Left forelimb (tissue), 1 donor: ENCODE measurements at regions not wholly inside any gene's neighbourhood (a gene's known extent, or its start where the extent isn't known, plus 50 kb on each side); places are given as distances from the start of the nearest gene placed in this dataset.

Experiments used
- DNase-seq: peaks from one replicate; pipeline ENCODE4 v3.0.0-alpha.2; 2018; ENCODE audit warnings: low spot score

DNA sequence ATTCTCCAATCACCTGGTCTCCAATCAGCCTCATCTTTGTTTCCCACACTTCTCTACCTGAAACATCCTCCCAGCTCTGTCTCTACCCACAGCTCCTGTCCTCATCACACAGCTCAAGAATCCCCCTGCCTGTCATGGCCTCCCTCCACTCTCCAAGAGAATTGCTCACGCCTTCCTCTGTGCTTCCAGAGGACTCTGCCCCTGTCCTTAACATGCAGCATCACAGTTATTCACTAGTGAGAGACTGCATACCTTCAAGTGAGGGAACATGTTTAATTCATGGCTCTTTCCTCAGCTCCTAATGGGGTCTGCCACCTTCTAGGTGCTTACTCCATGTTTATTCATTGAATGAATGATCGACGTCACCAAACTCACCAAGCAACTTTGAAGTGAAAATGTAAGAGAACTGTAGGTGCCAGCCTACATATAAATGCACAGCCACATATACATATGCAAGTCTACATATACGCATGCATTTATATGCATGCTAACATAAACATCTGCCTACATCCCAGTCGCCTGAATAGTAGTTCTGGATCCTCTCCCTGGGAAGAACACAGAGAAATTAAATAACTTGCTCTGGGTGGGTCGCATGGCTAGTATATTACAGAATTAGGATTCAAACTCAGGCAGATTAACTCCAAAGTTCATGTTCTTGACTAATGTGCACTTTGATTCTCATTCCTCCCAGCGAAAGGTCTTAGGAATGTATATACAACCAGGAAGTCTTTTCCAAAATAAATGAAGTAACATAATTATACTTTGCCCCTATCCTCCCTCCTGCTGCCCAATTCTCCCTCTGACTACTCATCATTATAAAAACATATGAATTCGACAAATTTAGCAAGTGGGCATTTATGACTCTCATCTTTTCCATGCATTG is 295.6 kb downstream of the MAFB start:
- DNase-seq, result no peak

DNA sequence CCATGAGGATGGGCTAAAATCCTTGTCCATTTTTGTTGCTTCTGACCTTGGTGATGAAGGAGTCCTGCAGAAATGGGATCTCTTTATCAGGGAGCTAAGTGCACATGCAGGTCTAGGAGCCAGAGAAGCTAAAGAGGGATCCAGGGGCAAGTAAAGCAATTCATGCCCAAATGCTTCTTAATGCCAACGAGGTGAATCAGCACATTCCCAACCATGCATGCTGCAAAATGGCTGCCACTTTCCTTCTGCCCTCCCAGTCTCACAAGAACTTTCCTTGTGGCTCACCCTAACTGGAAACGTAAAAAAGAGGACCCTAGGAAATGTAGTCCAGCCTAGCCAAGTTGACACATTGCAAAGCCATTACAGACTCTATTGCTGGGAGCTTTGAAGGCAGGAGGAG is 298.4 kb downstream of the MAFB start:
- DNase-seq, result no peak

DNA sequence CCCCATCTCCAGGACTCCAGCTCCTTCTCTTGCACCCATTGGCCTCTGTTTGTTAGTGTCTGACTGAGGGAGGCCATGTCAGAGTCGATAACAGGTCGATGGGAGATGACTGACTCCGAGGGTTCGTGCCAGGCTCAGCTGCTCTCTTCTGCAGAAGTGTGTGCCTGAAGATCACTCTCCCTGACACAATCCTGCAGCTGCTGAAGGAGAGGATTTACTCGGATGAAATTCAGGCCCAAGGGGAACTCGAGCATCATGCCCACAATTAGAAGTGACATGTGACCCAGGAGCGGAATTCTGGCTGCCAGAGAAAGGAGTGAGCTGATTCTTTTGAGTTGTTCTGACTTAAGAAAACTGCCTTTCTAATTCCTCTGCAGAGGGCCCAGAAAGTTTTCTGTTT is 318.2 kb downstream of the MAFB start:
- no peak for DNase-seq

DNA sequence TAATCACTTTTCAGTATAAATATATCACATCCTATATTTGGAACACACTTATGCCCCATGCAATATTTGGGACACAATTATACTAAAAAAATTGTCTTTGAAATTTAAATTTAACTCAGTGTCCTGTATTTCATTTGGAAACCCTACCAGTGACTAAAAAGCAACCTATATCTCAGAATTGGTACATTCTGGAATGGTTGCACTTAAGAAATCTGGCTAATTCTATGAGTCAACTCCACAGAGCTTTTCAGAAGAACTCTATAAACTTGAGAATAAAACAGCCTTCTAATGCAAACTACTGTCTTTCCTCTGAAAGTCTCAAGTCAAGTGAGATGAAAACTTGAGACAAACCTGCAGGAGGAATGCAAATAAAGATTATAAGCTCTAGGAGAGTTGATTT is 320.2 kb downstream of the MAFB start:
- DNase-seq, result no peak

DNA sequence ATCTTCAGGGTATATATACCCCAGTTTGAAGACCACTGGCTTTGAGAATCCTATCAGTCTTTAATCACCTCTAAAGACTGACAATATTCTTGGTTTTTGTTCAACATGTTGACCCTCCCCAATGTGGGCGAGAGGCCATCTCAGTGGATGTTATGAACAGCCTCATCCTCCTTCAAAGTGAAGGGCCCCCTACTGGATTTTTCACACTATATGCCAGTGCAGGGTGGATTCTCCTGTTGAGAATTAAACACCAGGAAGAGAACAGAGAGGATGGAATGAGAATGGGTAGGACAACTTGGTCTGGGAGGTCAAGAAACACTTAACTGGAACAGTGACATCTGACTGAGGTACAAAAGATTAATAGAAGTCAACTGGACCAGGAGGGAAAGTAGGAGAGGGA is 327.1 kb downstream of the MAFB start:
- DNase-seq, result no peak

DNA sequence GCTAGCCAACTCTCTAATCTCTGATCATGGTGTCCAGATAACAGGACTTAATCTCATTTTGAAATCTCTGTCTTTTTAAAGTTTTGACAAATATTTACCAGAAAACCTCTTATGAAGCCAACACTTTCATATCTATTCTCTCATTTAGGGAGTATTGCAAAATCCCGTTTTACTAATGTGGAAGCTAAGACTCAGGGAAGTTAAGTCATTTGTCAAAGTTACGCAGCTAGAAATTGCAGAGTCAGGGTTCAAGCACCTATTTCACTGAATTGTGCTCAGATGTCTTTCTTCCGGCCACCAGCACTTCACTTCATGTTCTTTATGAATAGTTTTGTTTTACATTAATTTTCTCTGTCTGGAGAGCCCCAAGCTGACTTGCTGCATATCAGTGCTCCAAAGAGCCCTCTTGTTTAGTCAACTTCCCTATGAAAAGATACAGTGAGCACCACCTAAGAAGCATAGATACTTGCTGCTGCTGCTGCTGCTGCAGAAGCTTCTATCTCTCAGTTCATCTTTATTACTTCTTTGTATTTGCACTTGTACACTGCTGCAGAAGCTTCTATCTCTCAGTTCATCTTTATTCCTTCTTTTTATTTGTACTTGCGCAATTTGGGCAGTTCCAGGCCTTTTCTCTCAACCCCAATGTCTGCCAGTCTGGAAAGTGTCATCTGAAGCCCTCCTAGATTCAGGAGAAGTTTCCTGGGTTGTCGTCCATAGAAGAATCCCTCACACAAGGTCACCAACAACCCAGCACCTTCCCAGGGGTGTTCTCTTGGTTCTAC is 329.7 kb downstream of the MAFB start:
- DNase-seq, result no peak

DNA sequence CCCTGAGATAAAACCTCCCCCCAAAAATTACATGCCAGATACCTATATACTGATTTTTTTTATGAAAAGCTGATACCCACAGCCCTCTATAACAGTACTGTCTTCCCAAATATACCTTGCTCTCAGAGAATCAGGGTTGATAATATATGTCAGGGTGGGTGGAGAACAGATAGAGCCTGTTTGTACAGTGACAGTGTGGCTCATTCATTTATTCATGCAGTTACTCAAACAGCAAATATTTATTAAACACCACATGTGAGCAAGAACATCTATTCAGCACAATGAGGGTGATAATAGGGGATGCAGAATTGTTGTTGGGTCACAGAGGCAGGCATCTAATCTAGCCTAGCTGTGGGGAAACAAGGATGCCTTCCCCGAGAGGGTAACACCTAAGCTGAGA is 334.2 kb downstream of the MAFB start:
- no peak for DNase-seq

DNA sequence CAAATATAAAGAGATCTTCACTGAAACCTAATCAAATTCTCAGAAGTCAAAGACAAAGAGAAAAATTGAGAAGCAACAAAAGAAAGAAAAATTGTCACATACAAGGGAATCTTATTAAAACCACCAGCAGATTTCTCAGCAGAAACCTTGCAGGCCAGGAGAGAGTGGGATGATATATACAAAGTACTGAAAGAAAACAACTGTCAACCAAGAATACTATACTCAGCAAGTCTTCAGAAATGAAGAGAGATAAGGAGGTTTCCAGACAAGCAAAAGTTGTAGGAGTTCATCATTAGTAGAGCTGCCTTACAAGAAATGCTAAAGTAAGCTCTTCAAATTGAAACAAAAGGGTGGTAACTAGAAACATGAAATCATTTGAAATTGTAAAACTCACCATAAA is 345.6 kb downstream of the MAFB start:
- DNase-seq, result no peak

DNA sequence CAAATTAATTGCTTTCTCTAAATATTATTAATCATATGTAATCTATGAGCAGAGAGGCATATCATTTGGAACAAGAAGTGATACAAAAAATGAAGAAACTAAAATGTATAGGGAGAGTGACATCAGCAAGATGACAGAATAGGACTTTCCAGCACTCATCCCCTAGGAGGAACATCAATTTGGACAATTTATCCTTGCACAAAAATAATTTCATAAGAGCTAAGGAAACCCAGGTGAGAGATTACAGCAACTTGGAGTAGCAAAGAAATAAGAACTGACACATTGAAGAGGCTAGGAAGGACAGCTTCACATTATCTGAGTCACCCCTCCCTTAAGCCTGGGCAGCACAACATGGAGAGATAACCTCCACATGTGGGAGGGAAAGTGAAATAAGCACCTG is 347.5 kb downstream of the MAFB start:
- DNase-seq, result no peak

DNA sequence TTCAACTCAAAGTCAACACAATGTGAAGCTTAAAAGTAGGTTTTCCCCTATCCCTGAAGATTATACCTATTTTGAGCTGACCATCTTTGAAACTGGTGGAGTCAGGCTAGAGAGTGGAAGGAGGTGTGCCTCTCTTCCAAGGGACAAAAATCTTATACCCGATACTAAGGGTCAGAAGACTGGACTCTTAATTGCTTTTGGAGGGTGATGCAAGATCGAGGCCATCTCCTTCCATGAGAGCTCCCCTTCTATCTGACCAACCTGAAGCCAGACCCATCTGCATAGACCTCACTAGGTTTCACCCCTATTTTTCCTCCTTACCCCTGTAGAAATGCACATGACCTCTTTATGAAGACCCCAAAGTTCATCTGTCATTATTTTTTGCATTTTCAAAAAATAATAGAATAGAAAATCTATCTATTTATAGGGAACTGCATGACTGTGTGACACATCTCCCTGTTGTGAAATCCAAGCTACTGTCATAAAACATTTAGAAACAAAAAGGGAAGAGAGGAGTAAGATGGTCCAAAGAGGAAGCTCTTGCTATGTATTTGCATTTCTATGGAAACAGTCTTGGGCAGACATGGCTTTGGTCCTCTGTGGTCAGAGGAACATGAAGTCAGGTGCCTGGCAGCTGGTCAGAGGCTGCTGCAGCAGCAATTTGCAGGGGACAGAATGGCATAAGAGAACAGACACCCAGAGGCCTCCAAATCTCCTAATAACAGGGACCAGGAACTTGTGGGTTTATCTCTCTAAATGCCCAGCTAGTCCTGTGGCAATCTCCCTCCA is 349.2 kb downstream of the MAFB start:
- no peak for DNase-seq

DNA sequence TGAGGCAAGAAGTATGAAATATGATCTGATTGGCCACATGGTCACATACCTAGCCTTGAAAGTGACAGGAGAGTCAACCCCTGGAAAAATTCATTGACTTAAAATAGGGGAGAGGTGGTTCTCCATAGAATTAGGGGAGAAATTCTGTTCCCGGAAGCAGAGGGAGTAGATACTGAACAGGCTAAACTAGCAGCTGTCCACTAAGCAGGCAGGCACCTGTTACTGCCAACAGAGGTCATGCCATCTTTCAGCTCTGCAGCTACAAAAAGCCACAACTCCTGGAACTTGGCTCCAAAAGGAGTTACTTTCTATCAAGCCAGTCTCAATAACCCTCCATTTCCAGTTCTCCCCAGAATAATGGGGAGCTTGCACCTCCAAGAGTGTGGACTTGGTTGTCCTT is 352.5 kb downstream of the MAFB start:
- no peak for DNase-seq

DNA sequence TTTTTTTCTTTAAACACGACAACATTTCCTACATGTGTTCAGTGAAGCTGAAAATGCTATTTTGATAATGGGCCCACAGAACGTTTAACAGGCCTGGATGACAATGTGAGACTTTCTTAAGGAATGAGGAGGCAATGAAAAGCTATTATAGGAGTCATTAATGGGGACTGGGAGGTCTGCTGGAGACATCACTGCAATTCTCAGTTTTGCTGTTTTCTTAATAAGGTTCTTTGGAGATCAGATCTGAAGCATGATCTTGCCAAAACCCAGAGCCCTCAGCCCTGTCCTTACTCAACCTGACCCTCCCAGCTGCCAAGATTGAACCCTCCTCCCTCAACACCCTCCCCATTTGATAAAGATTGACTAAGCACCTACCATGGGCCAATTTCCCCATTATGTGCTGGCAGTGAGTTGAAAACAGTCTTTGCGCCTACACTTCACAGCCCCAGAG is 353.1 kb downstream of the MAFB start:
- DNase-seq, result no peak

DNA sequence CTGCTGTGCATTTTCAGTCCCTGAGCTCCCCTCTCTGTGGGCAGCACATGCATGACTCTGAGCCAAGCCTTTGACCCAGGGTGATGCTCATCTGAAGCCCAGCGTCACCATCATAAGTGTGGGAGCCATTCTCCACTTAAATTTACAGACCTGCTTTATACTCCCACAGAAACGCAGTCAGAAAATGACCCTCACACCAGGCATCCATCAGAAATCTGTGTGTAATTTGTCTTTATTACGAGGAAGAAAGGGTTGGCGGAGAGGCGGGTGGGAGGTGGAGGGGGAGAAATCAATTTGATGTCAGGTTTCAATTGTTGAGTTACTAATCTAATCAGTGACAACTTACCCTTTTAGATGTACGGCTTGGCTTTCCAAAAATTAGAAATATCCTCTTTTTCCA is 353.6 kb downstream of the MAFB start:
- no peak for DNase-seq

DNA sequence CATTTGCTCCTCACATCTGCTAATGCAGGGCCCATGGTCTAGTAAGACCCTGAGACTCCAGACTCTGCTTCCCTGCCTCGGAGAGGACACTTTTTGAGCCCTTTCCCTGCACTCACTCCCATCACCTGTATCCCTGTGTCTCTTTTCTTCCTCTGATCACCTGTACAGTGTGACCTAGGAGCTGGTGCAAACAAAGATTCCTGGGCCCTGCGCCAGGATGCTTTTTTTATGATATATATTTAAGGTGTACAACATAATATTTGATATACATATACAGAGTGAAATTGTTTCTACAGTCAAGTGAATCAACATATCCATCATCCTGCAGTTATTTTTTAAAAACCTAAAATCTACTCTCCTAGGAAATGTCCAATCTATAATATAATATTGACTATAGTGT is 355.4 kb downstream of the MAFB start:
- no peak for DNase-seq

DNA sequence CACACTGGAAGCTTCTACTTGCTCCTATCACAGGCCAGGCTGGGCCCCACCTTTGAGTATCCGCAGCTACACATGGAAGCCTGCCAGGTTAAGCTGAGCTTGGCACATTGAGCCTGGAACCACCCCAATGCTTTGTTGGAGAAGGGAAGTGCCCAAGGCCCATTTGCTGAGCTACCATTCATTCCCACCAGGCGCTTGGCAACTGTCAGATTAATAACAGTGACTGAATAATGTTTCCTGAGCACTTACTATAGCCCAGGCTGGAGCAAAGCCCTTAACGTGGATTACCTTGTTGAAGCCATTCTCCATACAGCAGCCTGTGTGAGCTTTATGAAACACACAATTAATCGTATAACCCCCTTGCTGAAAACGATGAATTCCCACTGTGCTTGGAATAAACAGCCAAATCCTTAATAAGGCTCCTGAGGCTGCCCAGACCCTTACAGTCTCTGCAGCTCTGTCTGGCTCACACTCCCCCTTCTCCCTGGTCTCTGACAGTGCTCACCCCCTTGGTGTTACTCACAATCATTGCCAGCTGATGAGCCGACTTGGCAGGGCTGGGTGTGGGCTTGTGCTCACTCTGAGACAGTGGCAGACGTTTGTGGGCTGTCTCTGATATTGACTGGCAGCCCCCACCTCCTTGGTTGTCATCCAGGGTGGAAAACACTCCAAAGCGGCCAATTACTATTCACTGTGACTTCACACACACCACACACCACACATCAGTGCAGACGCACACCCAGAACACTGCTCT is 357.1 kb downstream of the MAFB start:
- DNase-seq, result no peak

DNA sequence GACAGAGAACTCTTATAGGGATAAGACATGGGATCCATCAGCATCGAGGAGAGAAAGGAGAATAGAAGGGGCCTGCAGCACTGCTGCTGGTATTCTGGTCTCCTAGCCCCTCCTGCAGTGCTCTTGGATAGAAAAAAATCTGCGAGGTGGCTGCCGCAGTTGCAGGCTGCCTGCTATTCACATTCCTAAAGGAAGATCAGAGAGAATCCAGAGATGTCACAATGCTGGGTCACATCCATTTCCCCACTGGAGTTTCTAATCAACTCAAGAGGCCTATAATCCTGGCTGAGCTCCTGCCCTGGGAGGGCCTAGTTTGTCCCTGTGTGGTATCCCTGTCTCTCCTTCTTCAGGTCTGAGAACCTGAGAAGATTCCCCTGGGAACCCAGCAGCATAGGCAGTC is 357.8 kb downstream of the MAFB start:
- no peak for DNase-seq

DNA sequence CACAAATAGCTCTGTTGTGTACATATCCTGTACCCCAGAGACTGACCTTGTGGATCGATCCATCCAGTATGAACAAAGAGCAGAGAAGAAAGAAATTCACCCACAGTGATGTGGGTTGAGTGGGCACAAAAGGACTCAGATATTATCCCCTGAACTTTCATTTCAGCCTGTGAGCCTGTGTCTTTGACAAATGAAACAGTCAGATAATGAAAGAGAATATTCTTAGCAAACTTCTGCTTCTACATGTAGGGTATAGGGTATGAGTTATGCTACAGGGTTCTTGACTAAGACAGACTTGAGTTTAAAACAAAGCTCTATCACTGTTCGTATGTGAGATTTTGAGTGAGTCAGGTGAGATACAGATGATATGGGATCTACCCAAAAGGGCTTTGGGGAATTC is 359.7 kb downstream of the MAFB start:
- DNase-seq, result no peak

DNA sequence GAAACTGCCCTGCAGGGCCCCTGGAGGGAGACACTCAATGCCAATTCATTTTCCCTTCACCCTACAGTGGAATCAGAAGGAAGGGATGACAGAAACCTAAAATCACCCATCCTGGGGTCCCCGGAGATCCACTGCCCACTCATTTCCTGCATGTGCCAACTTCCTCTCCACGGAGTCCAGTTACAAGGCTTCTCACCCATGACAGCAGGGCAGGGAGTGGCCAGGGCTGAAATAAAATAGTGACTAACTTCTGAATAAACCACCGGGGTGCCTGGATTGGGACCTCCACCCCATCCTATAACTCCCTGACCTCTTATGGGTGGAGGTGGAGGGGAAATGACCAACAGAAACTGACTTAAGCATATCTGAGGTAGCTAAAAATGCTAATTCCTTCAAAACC is 362.3 kb downstream of the MAFB start:
- no peak for DNase-seq

DNA sequence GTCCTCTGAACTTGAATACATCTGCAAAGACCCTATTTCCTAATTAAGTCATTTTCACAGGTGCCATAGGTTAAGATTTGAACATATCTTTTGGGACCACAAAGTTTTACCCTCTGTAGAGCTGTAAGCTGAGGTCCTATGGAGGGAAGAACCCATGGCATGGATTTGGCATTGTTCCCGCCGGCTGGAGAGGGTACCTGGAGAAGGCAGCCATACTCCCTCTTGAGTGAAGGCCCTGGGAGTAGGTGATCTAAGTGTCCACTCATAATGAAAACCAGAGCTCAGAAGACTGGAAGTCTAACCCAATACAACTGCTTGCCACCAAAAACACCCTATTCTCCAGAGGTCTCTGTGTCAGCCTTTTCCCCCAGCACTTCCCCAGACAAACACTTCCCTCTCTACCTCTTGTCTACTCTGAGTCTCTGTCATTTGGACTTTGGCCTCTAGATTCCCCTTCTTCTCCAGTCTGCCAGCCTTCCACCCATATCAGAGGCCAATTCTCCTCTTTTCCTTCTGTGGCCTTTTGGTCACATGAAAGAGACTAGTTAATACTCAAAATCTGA is 363.9 kb downstream of the MAFB start:
- no peak for DNase-seq

DNA sequence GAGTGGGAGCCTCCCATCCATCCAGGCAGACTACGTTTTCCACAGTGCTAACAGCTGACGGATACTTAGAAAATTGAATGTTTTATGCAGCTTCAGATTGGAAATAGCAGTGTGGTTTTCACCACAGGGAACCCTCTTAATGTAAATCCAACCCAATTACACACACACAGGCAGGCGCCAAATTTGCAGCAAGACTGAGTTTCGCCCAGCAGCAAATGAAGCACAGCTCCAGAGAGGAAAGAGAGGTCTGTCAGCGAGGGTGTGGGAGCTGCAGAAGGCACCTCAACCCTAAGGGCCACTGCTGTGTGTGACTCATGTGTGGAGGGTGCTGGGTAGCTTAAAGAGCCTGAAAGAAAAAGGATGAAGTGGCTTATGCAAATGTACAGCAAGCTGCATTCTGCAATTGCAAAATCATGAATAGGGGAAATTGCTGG is 365.7 kb downstream of the MAFB start:
- no peak for DNase-seq

DNA sequence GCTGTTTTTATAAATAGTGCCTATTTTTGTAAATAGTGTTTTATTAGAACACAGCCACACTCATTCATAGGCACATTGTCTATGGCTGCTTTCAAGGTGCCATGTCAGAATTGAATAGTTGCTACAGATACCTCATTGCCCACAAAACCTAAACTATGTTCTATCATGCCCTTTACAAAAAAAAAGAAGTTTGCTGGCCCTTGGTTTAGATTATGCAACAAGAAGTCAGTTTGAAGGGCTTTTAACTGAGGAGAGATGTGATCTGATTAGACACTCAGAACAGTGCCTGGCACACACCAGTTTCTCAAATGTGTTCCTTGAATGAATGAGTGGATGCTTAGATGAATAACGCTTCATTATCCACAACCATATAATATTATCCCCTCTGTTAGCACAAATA is 366.1 kb downstream of the MAFB start:
- no peak for DNase-seq
